ENCODE measurements at regions not wholly inside any gene's neighbourhood (a gene's known extent, or its start where the extent isn't known, plus 50 kb on each side); places are given as distances from the start of the nearest gene placed in this dataset.
"Not testable (repeated sequence)": the region's sequence is repeated elsewhere in the genome, so short reads cannot be mapped to it uniquely, and the experiment has no call there.

GRCh38 chr21:9745457-9746108 lies 775.8 kb upstream of the TPTE start:
- H3K4me3 ChIP-seq (ENCODE audit: low read length in 2 of 2); H3K9me3 ChIP-seq (ENCODE audit: control insufficient read depth, low read length); ATAC-seq (ENCODE audit: low FRiP score); H3K27ac ChIP-seq (ENCODE audit: low read depth in 1 of 2, low read length in 2 of 2); DNase-seq; H3K4me1 ChIP-seq (ENCODE audit: control insufficient read depth in 1 of 2, insufficient read depth in 2 of 2, low read length in 2 of 2); intact Hi-C loops (cut with DNase I); H3K27me3 ChIP-seq (ENCODE audit: control insufficient read depth in 1 of 2, insufficient read depth in 2 of 2, low read length in 1 of 2); H3K36me3 ChIP-seq (ENCODE audit: control insufficient read depth in 1 of 2, insufficient read depth in 2 of 2, low read length in 1 of 2): not testable (repeated sequence)
- 39 to 44% methylated on average over 9 of the region's 9 CpGs for WGBS, 2 donors

- intact Hi-C loops (cut with DNase I); ATAC-seq (ENCODE audit: low FRiP score); H3K27me3 ChIP-seq (ENCODE audit: control insufficient read depth in 1 of 2, insufficient read depth in 2 of 2, low read length in 1 of 2); H3K4me1 ChIP-seq (ENCODE audit: control insufficient read depth in 1 of 2, insufficient read depth in 2 of 2, low read length in 2 of 2); H3K9me3 ChIP-seq (ENCODE audit: control insufficient read depth, low read length); H3K36me3 ChIP-seq (ENCODE audit: control insufficient read depth in 1 of 2, insufficient read depth in 2 of 2, low read length in 1 of 2); H3K4me3 ChIP-seq (ENCODE audit: low read length in 2 of 2); H3K27ac ChIP-seq (ENCODE audit: low read depth in 1 of 2, low read length in 2 of 2); DNase-seq: not testable (repeated sequence)
- 41 to 42% methylated on average over 2 of the region's 2 CpGs for WGBS, 2 donors
Measured at GRCh38 chr21:9746311-9746710, 775.1 kb upstream of the TPTE start.

GRCh38 chr21:9746831-9747606 lies 774.4 kb upstream of the TPTE start:
- DNase-seq; H3K4me1 ChIP-seq (ENCODE audit: control insufficient read depth in 1 of 2, insufficient read depth in 2 of 2, low read length in 2 of 2); H3K27ac ChIP-seq (ENCODE audit: low read depth in 1 of 2, low read length in 2 of 2); H3K36me3 ChIP-seq (ENCODE audit: control insufficient read depth in 1 of 2, insufficient read depth in 2 of 2, low read length in 1 of 2); ATAC-seq (ENCODE audit: low FRiP score); H3K27me3 ChIP-seq (ENCODE audit: control insufficient read depth in 1 of 2, insufficient read depth in 2 of 2, low read length in 1 of 2); H3K9me3 ChIP-seq (ENCODE audit: control insufficient read depth, low read length); intact Hi-C loops (cut with DNase I); H3K4me3 ChIP-seq (ENCODE audit: low read length in 2 of 2): not testable (repeated sequence)
- 44 to 49% methylated on average over 7 of the region's 8 CpGs for WGBS, 2 donors

GRCh38 chr21:9747870-9748269 lies 773.5 kb upstream of the TPTE start:
- H3K4me3 ChIP-seq (ENCODE audit: low read length in 2 of 2); H3K36me3 ChIP-seq (ENCODE audit: control insufficient read depth in 1 of 2, insufficient read depth in 2 of 2, low read length in 1 of 2); H3K9me3 ChIP-seq (ENCODE audit: control insufficient read depth, low read length); H3K27ac ChIP-seq (ENCODE audit: low read depth in 1 of 2, low read length in 2 of 2); ATAC-seq (ENCODE audit: low FRiP score); intact Hi-C loops (cut with DNase I); DNase-seq; H3K27me3 ChIP-seq (ENCODE audit: control insufficient read depth in 1 of 2, insufficient read depth in 2 of 2, low read length in 1 of 2); H3K4me1 ChIP-seq (ENCODE audit: control insufficient read depth in 1 of 2, insufficient read depth in 2 of 2, low read length in 2 of 2): not testable (repeated sequence)
- WGBS, 2 donors = 45 to 58% methylated on average over 5 of the region's 5 CpGs

- H3K4me3 ChIP-seq (ENCODE audit: low read length in 2 of 2); H3K4me1 ChIP-seq (ENCODE audit: control insufficient read depth in 1 of 2, insufficient read depth in 2 of 2, low read length in 2 of 2); H3K9me3 ChIP-seq (ENCODE audit: control insufficient read depth, low read length); H3K36me3 ChIP-seq (ENCODE audit: control insufficient read depth in 1 of 2, insufficient read depth in 2 of 2, low read length in 1 of 2); ATAC-seq (ENCODE audit: low FRiP score); DNase-seq; H3K27me3 ChIP-seq (ENCODE audit: control insufficient read depth in 1 of 2, insufficient read depth in 2 of 2, low read length in 1 of 2); H3K27ac ChIP-seq (ENCODE audit: low read depth in 1 of 2, low read length in 2 of 2); intact Hi-C loops (cut with DNase I): not testable (repeated sequence)
- WGBS, 2 donors = 52% methylated on average over 4 of the region's 4 CpGs
Measured at GRCh38 chr21:9748451-9748850, 772.9 kb upstream of the TPTE start.

- H3K36me3 ChIP-seq (ENCODE audit: control insufficient read depth in 1 of 2, insufficient read depth in 2 of 2, low read length in 1 of 2); H3K4me3 ChIP-seq (ENCODE audit: low read length in 2 of 2); ATAC-seq (ENCODE audit: low FRiP score); intact Hi-C loops (cut with DNase I); DNase-seq; H3K27ac ChIP-seq (ENCODE audit: low read depth in 1 of 2, low read length in 2 of 2); H3K9me3 ChIP-seq (ENCODE audit: control insufficient read depth, low read length); H3K27me3 ChIP-seq (ENCODE audit: control insufficient read depth in 1 of 2, insufficient read depth in 2 of 2, low read length in 1 of 2); H3K4me1 ChIP-seq (ENCODE audit: control insufficient read depth in 1 of 2, insufficient read depth in 2 of 2, low read length in 2 of 2): not testable (repeated sequence)
- 71 to 72% methylated on average over 7 of the region's 7 CpGs for WGBS, 2 donors
Measured at GRCh38 chr21:9749741-9750230, 771.6 kb upstream of the TPTE start.

GRCh38 chr21:9750341-9751086 lies 770.9 kb upstream of the TPTE start:
- Histone ChIP-seq H3K27me3 (ENCODE audit: control insufficient read depth in 1 of 2, insufficient read depth in 2 of 2, low read length in 1 of 2) (no peaks in the 10 kb centered on the region), H3K27ac (ENCODE audit: low read depth in 1 of 2, low read length in 2 of 2) (no peak overlapping the region), H3K4me1 (ENCODE audit: control insufficient read depth in 1 of 2, insufficient read depth in 2 of 2, low read length in 2 of 2) (no peaks in the 10 kb centered on the region), H3K4me3 (ENCODE audit: low read length in 2 of 2) (no peak overlapping the region), H3K36me3 (ENCODE audit: control insufficient read depth in 1 of 2, insufficient read depth in 2 of 2, low read length in 1 of 2) (no peaks in the 10 kb centered on the region), H3K9me3 (ENCODE audit: control insufficient read depth, low read length) (no peaks in the 10 kb centered on the region)
- intact Hi-C loops (cut with DNase I) = no loop called here
- no peak for DNase-seq
- ATAC-seq (ENCODE audit: low FRiP score) = peak; percentile 0
- WGBS, 2 donors = 65 to 68% methylated on average over 13 of the region's 13 CpGs

GRCh38 chr21:9751087-9751585 lies 770.2 kb upstream of the TPTE start:
- H3K27ac ChIP-seq (ENCODE audit: low read depth in 1 of 2, low read length in 2 of 2); intact Hi-C loops (cut with DNase I); DNase-seq; H3K9me3 ChIP-seq (ENCODE audit: control insufficient read depth, low read length); H3K4me1 ChIP-seq (ENCODE audit: control insufficient read depth in 1 of 2, insufficient read depth in 2 of 2, low read length in 2 of 2); H3K27me3 ChIP-seq (ENCODE audit: control insufficient read depth in 1 of 2, insufficient read depth in 2 of 2, low read length in 1 of 2); H3K4me3 ChIP-seq (ENCODE audit: low read length in 2 of 2); H3K36me3 ChIP-seq (ENCODE audit: control insufficient read depth in 1 of 2, insufficient read depth in 2 of 2, low read length in 1 of 2): not testable (repeated sequence)
- peak; percentile 1 for ATAC-seq (ENCODE audit: low FRiP score)
- 65 to 66% methylated on average over 6 of the region's 6 CpGs for WGBS, 2 donors

Data from aorta (tissue), 5 donors.